Heart left ventricle (tissue), 16 donors: ENCODE measurements at regions not wholly inside any gene's neighbourhood (a gene's known extent, or its start where the extent isn't known, plus 50 kb on each side); places are given as distances from the start of the nearest gene placed in this dataset.
"Not testable (repeated sequence)": the region's sequence is repeated elsewhere in the genome, so short reads cannot be mapped to it uniquely, and the experiment has no call there.

Experiments used
- ATAC-seq, 4 donors: fragments of 200-7000 bp; cut with Tn5 transposase; one replicate each; pipeline ENCODE4 v1.9.1; 2020 to 2022; ENCODE audit warnings: moderate library complexity in 4 of 4, mild to moderate bottlenecking in 3 of 4, moderate number of reproducible peaks in 1 of 4
- DNase-seq, 5 donors: peaks; one replicate each; pipeline ENCODE4 v3.0.0-alpha.2; 2020
- H3K27ac ChIP-seq, 12 donors: fragments of 200-600 bp; sonication (generic) in 4 of 12; one replicate each; pipeline versions ENCODE4 v1.5.0 to v1.8.0; 2016 to 2022; ENCODE audit warnings: mild to moderate bottlenecking in 2 of 12
- H3K27me3 ChIP-seq, 9 donors: fragments of 200-600 bp; sonication (generic) in 2 of 9; one replicate each; pipeline versions ENCODE4 v1.5.1 to v1.8.0; 2016 to 2022; ENCODE audit warnings: mild to moderate bottlenecking in 3 of 9
- H3K36me3 ChIP-seq, 9 donors: fragments of 200-600 bp; sonication (generic) in 2 of 9; one replicate each; pipeline versions ENCODE4 v1.5.0 to v1.8.0; 2018 to 2022; ENCODE audit warnings: mild to moderate bottlenecking in 2 of 9
- H3K4me1 ChIP-seq, 12 donors: fragments of 200-600 bp; sonication (generic) in 4 of 12; one replicate each; pipeline versions ENCODE4 v1.5.0 to v1.8.0; 2016 to 2022; ENCODE audit warnings: mild to moderate bottlenecking in 3 of 12
- H3K4me3 ChIP-seq, 12 donors: fragments of 200-600 bp; sonication (generic) in 4 of 12; one replicate each; pipeline versions ENCODE4 v1.5.0 to v1.8.0; 2017 to 2022; ENCODE audit warnings: mild to moderate bottlenecking in 9 of 12, moderate library complexity in 4 of 12
- H3K9me3 ChIP-seq, 12 donors: fragments of 200-600 bp; sonication (generic) in 4 of 12; one replicate each; pipeline versions ENCODE4 v1.5.0 to v1.8.0; 2016 to 2022; ENCODE audit warnings: mild to moderate bottlenecking in 1 of 12
- POLR2A ChIP-seq, 2 donors: fragments of 450-650 bp; IDR thresholded peaks; one replicate each; pipeline ENCODE4 v1.6.1; 2017; ENCODE audit warnings: antibody characterized with exemption in 2 of 2, mild to moderate bottlenecking in 2 of 2, moderate library complexity in 2 of 2
- WGBS, 4 donors: extraction: QIAGEN DNeasy Blood & Tissue Kit in 2 of 4; methylation state at CpG; one replicate each; pipeline versions ENCODE4 v1.1.5 to v1.1.7; 2013 to 2018; 5-methylcytosine and 5-hydroxymethylcytosine counted together
- intact Hi-C, 10 donors: fragments of 100-400 bp; cut with DNase I; formaldehyde crosslinking; loops; one replicate each; pipeline versions ENCODE4 v1.11.1 to v1.14.2; 2022
- TF ChIP-seq, protein P1 (sequence below), 12 donors: fragments of 200-600 bp; sonication (generic) in 4 of 12; IDR thresholded peaks; one replicate each; pipeline versions ENCODE4 v1.5.0 to v1.8.0; 2018 to 2022; ENCODE audit warnings: antibody characterized with exemption in 12 of 12, mild to moderate bottlenecking in 5 of 12
- donor health status: ischemic (EF 13 %, LVEDD 7.1; RV severe dilation, severe dysfunction).
- donor health status: healthy with polysubstance abuse.
- donor health status: DM: no; HTN: yes; CAD: no.
- donor health status: DM: no; HTN: no; CAD: no.
- donor health status: ischemic (EF 25% LVEDD 6.9; RV normal size, moderate dysfunction).
- donor health status: ischemic (EF 25% LVEDD 5.7; RV mildly dilated, moderate dysfunction).
- donor health status: healthy.
- donor health status: DM: yes; HTN: yes; CAD: no.
- donor health status: ischemic (EF 35%, LVEDD 5.7; RV mildly dilated, moderate dysfunction).
- donor health status: nonischemic (EF 11% LVEDD 7.7; RV severe dilation, severe dysfunction).
- donor health status: DM: yes; HTN: yes; CAD: no.
- donor health status: PGD.
- donor health status: ischemic (EF 29% LVEDD 5.4; RV normal size, mild dysfunction).
- donor health status: nonischemic (EF 23%, LVEDD 6.1; RV moderate dilation, normal function).

DNA sequence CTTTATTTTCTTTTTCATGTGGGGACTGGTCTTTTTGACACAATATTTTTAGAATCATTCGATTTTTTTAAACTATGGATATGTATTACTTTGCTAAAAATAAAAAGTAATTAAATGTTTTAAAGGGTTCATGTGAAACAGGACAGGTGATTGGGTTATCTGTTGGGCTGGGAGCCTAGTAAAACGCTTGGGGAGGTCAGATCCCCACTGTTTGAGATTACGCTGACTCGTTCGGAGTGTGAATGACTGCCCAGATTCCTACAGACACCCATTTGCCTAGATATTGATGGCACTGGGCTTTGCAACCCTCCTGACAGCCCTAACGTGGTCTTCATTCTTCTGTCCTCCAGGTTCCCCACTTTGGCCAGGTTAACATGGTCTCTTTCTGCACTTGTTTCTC lies 62.9 kb upstream of the UBASH3B start:
- no peak for DNase-seq
- WGBS, 4 donors, result 49 to 57% (median 53%) methylated on average over 6 of the region's 6 CpGs
- peaks cover 0 to 12% (median 0%) of the 10 kb centered on the region in 12 donors for H3K9me3 ChIP-seq
- no peak overlapping the region for H3K27ac ChIP-seq
- H3K36me3 ChIP-seq, result no peaks in the 10 kb centered on the region
- peaks cover 0 to 38% (median 10%) of the 10 kb centered on the region in 9 donors for H3K27me3 ChIP-seq
- intact Hi-C loops, result no loop called here
- H3K4me3 ChIP-seq, result no peak overlapping the region
- no peak for TF ChIP-seq POLR2A (IDR thresholded peaks at IDR 0.05)
- TF ChIP-seq, protein P1, sequence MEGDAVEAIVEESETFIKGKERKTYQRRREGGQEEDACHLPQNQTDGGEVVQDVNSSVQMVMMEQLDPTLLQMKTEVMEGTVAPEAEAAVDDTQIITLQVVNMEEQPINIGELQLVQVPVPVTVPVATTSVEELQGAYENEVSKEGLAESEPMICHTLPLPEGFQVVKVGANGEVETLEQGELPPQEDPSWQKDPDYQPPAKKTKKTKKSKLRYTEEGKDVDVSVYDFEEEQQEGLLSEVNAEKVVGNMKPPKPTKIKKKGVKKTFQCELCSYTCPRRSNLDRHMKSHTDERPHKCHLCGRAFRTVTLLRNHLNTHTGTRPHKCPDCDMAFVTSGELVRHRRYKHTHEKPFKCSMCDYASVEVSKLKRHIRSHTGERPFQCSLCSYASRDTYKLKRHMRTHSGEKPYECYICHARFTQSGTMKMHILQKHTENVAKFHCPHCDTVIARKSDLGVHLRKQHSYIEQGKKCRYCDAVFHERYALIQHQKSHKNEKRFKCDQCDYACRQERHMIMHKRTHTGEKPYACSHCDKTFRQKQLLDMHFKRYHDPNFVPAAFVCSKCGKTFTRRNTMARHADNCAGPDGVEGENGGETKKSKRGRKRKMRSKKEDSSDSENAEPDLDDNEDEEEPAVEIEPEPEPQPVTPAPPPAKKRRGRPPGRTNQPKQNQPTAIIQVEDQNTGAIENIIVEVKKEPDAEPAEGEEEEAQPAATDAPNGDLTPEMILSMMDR (IDR thresholded peaks at IDR 0.05), result no peak
- no peaks in the 10 kb centered on the region for H3K4me1 ChIP-seq
- no peak for ATAC-seq

- intact Hi-C loops, result loop anchor here in 7 of 10 donors (5.0 kb wide), 2 partner anchors 198 to 268 kb away; no protein-coding TSS in a partner anchor
- ATAC-seq (no peak), DNase-seq (no peak)
- Histone ChIP-seq H3K27me3 (peaks cover 0 to 3% (median 0%) of the 10 kb centered on the region in 9 donors), H3K4me1 (peaks cover 0 to 5% (median 0%) of the 10 kb centered on the region in 12 donors), H3K9me3 (peaks cover 0 to 17% (median 0%) of the 10 kb centered on the region in 12 donors), H3K4me3 (no peak overlapping the region), H3K27ac (no peak overlapping the region), H3K36me3 (no peaks in the 10 kb centered on the region)
- WGBS, 4 donors, result 73 to 83% (median 76%) methylated on average over 8 of the region's 8 CpGs
- TF ChIP-seq, protein P1 (IDR thresholded peaks at IDR 0.05), result no peak
- TF ChIP-seq POLR2A (IDR thresholded peaks at IDR 0.05), result no peak
Measured at GRCh38 chr11:122584670-122585069, 70.9 kb upstream of the UBASH3B start.

- 58 to 62% (median 61%) methylated on average over 13 of the region's 13 CpGs for WGBS, 4 donors
- not testable (repeated sequence) for H3K27ac ChIP-seq, H3K4me1 ChIP-seq, H3K4me3 ChIP-seq, ATAC-seq, DNase-seq, H3K27me3 ChIP-seq, H3K36me3 ChIP-seq, H3K9me3 ChIP-seq
- intact Hi-C loops, result loop anchor here in 9 of 10 donors (1.0 to 5.0 kb wide), 5 partner anchors 201 to 275 kb away; no protein-coding TSS in a partner anchor
Measured at GRCh38 chr11:122580071-122580470, 75.5 kb upstream of the UBASH3B start.

DNA sequence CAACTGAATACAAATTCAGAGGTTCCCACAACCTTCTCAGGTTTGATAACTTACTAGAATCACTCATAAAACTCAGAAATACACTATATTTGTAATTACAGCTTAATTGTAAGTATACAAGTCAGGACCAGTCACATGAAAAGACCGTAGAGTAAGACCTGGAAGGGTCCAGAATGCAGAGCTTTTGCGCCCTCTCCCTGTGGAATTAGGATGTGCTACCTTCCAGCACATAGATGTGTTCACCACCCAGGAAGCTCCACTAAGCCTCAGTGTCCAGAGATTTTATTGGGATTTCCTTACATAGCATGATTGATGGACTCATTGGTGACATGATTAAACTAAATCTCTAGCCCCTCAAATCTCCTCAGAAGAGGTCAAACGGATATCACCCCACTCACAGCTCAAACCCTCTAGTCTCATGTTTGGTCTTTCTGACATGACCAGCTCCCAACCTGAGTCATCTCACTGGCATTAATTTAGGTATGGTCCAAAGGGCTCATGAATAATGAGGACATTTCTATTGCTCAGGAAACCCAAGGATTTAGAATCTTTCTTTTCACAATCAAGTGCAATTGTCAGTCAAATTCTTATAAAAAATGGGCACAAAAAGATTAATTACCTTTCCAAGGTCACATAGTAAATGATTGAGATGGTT lies 77.2 kb upstream of the UBASH3B start:
- no peak for TF ChIP-seq POLR2A (IDR thresholded peaks at IDR 0.05)
- TF ChIP-seq, protein P1 (IDR thresholded peaks at IDR 0.05), result no peak
- H3K36me3 ChIP-seq, result no peaks in the 10 kb centered on the region
- 78 to 87% (median 80%) methylated on average over 3 of the region's 3 CpGs for WGBS, 4 donors
- H3K27me3 ChIP-seq, result no peaks in the 10 kb centered on the region
- H3K9me3 ChIP-seq, result peaks cover 0 to 4% (median 0%) of the 10 kb centered on the region in 12 donors
- H3K27ac ChIP-seq, result no peak overlapping the region
- DNase-seq (no peak), ATAC-seq (no peak)
- no peak overlapping the region for H3K4me3 ChIP-seq
- peaks cover 0 to 5% (median 0%) of the 10 kb centered on the region in 12 donors for H3K4me1 ChIP-seq
- intact Hi-C loops, result no loop called here

DNA sequence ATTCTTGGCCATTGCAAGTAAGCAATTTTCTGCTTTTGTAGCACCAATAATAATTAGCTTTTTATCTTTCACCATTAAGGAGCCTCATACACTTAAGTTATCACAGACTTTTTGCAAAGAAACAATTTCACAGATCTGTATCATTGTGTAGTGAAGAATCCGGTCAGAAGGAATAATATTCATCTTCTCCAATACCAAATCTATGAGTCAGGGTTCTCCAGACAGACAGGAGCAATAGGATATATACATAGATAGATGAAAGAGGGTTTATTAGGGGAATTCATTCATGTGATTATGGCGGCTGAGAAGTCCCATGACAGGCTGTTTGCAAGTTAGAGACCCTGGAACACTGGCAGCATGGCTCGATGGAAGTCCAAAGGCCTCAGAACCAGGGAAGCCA lies 82.9 kb upstream of the UBASH3B start:
- Histone ChIP-seq H3K27me3 (no peaks in the 10 kb centered on the region), H3K4me1 (no peaks in the 10 kb centered on the region), H3K4me3 (no peak overlapping the region), H3K36me3 (no peaks in the 10 kb centered on the region), H3K27ac (no peak overlapping the region), H3K9me3 (no peaks in the 10 kb centered on the region)
- no peak for ATAC-seq
- no peak for DNase-seq
- intact Hi-C loops, result no loop called here
- 89 to 92% (median 89%) methylated on average over 3 of the region's 3 CpGs for WGBS, 4 donors
- TF ChIP-seq, protein P1 (IDR thresholded peaks at IDR 0.05), result no peak
- TF ChIP-seq POLR2A (IDR thresholded peaks at IDR 0.05), result no peak
